ENCODE measurements at regions not wholly inside any gene's neighbourhood (a gene's known extent, or its start where the extent isn't known, plus 50 kb on each side); places are given as distances from the start of the nearest gene placed in this dataset.

DNA sequence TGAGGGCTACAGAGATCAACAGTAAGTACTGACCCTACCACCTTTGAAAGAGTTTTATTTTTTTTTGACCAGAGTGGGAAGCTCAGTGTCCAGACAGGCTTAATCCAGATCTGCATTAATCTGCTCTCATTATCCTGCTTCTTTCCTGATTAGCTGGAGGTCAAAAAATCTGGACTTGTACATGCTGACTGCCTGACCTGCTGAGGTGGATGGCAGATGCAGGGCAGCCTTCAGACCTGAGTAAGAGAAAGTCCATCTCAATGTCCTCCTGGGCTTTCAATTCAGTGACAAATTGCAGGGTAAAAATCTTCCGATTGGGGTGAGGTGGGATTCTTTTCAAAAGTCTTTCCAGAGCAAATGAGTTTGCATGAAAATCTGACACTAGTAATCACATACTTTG, 998.8 kb upstream of the PIK3C3 start:
- no peak overlapping the region for H3K27ac ChIP-seq
- WGBS, 2 donors: 79 to 88% methylated on average over 1 of the region's 1 CpG
- ATAC-seq (ENCODE audit: low FRiP score in 2 of 2): no peak

DNA sequence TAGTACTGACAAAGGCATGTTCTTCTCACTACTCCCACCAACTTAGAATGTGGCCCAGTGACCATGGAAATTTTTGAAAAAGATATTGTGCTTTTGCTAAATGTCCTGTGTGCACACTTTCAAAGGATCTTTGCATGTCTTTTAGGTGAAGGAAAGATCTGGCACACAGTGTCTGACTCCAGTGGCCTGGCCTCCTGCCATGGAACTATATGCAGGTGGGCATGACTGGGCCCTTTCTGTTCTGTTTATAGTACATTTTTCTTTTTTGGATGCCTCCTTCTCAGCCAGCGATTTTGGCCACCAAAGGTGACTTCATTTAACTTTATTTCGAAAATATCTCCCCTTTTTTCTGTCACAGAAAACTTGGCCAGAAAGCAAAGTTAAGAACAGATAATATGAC, 999.7 kb upstream of the PIK3C3 start:
- Histone ChIP-seq H3K27ac (no peak overlapping the region), H3K36me3 (no peaks in the 10 kb centered on the region), H3K9me3 (no peaks in the 10 kb centered on the region), H3K4me3 (no peak overlapping the region), H3K27me3 (no peaks in the 10 kb centered on the region), H3K4me1 (no peaks in the 10 kb centered on the region)
- DNase-seq: no peak
- TF ChIP-seq POLR2AphosphoS5 (IDR thresholded peaks at IDR 0.05): no peak
- TF ChIP-seq, protein P1, sequence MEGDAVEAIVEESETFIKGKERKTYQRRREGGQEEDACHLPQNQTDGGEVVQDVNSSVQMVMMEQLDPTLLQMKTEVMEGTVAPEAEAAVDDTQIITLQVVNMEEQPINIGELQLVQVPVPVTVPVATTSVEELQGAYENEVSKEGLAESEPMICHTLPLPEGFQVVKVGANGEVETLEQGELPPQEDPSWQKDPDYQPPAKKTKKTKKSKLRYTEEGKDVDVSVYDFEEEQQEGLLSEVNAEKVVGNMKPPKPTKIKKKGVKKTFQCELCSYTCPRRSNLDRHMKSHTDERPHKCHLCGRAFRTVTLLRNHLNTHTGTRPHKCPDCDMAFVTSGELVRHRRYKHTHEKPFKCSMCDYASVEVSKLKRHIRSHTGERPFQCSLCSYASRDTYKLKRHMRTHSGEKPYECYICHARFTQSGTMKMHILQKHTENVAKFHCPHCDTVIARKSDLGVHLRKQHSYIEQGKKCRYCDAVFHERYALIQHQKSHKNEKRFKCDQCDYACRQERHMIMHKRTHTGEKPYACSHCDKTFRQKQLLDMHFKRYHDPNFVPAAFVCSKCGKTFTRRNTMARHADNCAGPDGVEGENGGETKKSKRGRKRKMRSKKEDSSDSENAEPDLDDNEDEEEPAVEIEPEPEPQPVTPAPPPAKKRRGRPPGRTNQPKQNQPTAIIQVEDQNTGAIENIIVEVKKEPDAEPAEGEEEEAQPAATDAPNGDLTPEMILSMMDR (IDR thresholded peaks at IDR 0.05): no peak
- TF ChIP-seq EP300 (IDR thresholded peaks at IDR 0.05): no peak
- TF ChIP-seq POLR2A (IDR thresholded peaks at IDR 0.05): no peak
- no peak for ATAC-seq (ENCODE audit: low FRiP score in 2 of 2)
- 67 to 69% methylated on average over 2 of the region's 2 CpGs for WGBS, 2 donors

More for the DNA sequence above, 998.8 kb upstream of the PIK3C3 start:
- TF ChIP-seq POLR2AphosphoS5 (IDR thresholded peaks at IDR 0.05) (no peak), EP300 (IDR thresholded peaks at IDR 0.05) (no peak), POLR2A (IDR thresholded peaks at IDR 0.05) (no peak)
- TF ChIP-seq, protein P1 (IDR thresholded peaks at IDR 0.05): no peak
- no peak for DNase-seq
- Histone ChIP-seq H3K27me3 (no peaks in the 10 kb centered on the region), H3K4me3 (no peak overlapping the region), H3K4me1 (no peaks in the 10 kb centered on the region), H3K9me3 (no peaks in the 10 kb centered on the region), H3K36me3 (no peaks in the 10 kb centered on the region)

DNA sequence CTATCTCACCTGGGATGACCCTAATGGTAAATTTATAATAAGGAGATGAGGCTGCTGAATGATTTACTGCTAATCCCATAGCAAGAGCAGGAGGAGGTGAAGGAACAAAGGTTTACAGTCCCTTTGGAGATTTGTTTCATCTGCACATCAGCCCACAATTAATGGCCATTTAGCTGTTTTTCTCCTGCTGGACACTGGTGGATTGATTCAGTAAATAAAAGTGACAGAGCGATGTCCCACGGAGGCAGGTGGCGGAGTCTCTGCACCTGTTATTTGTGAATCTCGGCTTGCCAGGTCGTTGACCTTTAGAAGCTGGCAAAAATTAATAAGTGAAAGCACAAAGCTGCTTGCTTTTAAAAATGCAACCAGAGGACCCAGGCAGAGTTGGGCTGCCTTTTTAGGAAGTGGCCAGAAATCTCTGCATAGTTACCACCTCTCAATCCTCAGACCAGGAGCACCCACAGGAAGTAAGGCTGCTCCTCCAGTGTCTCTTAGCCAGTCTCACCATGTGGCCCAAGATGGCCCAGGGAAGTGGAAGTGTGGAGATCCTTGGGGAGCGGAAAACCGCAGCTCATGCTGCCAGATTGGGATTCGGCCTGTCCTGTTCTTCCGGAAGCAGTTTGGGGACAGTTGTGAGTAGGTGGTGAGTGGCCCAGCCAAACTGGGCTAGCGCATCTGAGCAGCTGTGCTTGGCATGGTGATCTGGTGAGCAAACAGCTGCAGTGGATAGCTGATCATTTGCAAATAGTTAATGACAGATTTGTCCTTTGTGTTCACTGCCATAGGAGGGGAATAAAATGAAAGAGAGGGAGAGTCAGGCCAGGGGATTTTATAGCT, 1005.7 kb upstream of the PIK3C3 start:
- Histone ChIP-seq H3K27ac (no peak overlapping the region), H3K36me3 (no peaks in the 10 kb centered on the region), H3K4me1 (no peaks in the 10 kb centered on the region), H3K27me3 (no peaks in the 10 kb centered on the region), H3K9me3 (no peaks in the 10 kb centered on the region), H3K4me3 (no peak overlapping the region)
- ATAC-seq (ENCODE audit: low FRiP score in 2 of 2): no peak
- no peak for DNase-seq
- WGBS, 2 donors: 75 to 87% methylated on average over 10 of the region's 10 CpGs
- TF ChIP-seq POLR2AphosphoS5 (IDR thresholded peaks at IDR 0.05): no peak
- no peak for TF ChIP-seq POLR2A (IDR thresholded peaks at IDR 0.05)

DNA sequence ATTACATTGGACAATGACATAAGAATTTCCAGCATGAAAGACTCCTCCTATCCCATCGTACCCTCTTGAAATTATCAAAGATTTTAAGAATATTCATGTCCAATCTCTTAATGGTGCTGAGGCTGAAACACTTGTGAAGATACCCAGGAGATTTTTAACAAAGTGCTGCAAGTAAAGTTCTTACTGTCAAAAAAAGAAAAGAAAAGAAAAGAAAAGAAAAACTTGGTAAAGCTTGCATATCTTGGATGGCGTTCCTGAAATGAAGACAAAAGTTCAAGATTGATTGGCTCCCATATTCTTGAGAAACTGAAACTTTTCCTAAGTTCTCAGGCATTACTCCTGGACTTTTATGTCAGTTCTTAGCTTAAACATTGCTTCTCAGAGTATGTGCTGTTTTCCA, 1010.5 kb upstream of the PIK3C3 start:
- Histone ChIP-seq H3K9me3 (no peaks in the 10 kb centered on the region), H3K36me3 (no peaks in the 10 kb centered on the region), H3K27ac (no peak overlapping the region), H3K27me3 (no peaks in the 10 kb centered on the region), H3K4me1 (no peaks in the 10 kb centered on the region), H3K4me3 (no peak overlapping the region)
- WGBS, 2 donors: 66 to 83% methylated on average over 2 of the region's 2 CpGs
- TF ChIP-seq POLR2A (IDR thresholded peaks at IDR 0.05) (no peak), EP300 (IDR thresholded peaks at IDR 0.05) (no peak), POLR2AphosphoS5 (IDR thresholded peaks at IDR 0.05) (no peak)
- TF ChIP-seq, protein P1 (IDR thresholded peaks at IDR 0.05): no peak
- no peak for DNase-seq
- no peak for ATAC-seq (ENCODE audit: low FRiP score in 2 of 2)

DNA sequence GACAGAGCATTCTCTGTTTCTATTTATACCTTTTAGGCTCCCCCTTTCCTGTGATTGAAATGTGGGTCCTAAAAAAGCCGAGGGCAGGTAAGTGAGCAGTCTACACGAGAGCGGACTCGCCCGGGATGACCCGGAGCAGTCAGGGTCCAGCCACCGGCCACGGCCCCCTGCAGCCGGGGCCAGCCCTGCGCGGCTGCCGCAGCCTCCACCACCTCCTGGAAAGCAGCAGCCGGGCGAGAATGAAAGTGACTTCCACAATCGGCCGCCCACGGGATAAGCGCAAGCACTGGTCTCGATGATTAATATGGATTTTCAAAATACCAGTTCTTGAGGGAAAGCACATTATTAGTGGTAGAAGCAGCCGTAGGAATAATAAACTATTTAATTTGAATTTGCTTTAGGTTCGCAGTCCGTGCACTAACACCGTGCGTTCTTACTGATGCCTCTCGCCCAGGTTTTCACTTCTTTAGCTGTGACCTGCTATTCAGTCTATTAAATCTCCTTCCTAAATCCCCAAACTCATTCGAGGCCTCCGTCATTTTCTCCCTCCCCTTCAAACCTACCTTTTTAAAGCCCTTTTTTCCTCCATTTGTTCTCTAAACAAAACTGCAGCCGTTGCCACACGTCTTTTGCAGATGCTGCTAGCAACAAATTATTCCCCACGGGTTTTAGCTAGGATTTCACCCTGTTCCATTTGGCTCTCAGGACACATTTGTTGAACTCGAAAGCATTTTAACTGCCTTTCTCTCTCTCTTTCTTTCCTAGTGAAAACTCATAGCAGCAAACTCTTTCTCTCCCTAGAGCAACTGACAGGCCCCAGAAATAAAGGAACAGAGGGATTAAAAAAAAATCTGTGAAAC, 1015.1 kb upstream of the PIK3C3 start:
- peak in 1 of 2 donors; percentile 74 for DNase-seq
- no peaks in the 10 kb centered on the region for H3K9me3 ChIP-seq
- H3K4me3 ChIP-seq: no peak overlapping the region
- H3K27ac ChIP-seq: no peak overlapping the region
- H3K4me1 ChIP-seq: no peaks in the 10 kb centered on the region
- no peaks in the 10 kb centered on the region for H3K36me3 ChIP-seq
- no peak for ATAC-seq (ENCODE audit: low FRiP score in 2 of 2)
- TF ChIP-seq, protein P1 (IDR thresholded peaks at IDR 0.05): no peak
- TF ChIP-seq POLR2AphosphoS5 (IDR thresholded peaks at IDR 0.05): no peak
- TF ChIP-seq POLR2A (IDR thresholded peaks at IDR 0.05): no peak
- no peak for TF ChIP-seq EP300 (IDR thresholded peaks at IDR 0.05)
- 86 to 91% methylated on average over 31 of the region's 31 CpGs for WGBS, 2 donors
- no peaks in the 10 kb centered on the region for H3K27me3 ChIP-seq
